HG03342 (cell line): ENCODE measurements at regions not wholly inside any gene's neighbourhood (a gene's known extent, or its start where the extent isn't known, plus 50 kb on each side); places are given as distances from the start of the nearest gene placed in this dataset.

ENCODE experiments used
- ATAC-seq: cut with Tn5 transposase; IDR thresholded peaks from one replicate; pipeline ENCODE4 v1.9.1; 2021; ENCODE audit warnings: mild to moderate bottlenecking, moderate library complexity; ENCODE audit not compliant: unreplicated experiment

- ATAC-seq: no peak
Observed at GRCh38 chr22:47230741-47231140, 468.3 kb downstream of the TBC1D22A start.

GRCh38 chr22:47230251-47230650 is 467.8 kb downstream of the TBC1D22A start:
- ATAC-seq: no peak

- no peak for ATAC-seq
Observed at GRCh38 chr22:47228767-47229166, 466.3 kb downstream of the TBC1D22A start.

GRCh38 chr22:47225931-47226633 is 463.6 kb downstream of the TBC1D22A start:
- no peak for ATAC-seq

GRCh38 chr22:47225080-47225930 is 462.9 kb downstream of the TBC1D22A start:
- ATAC-seq: no peak
